Testis (tissue), 2 donors: ENCODE measurements at regions not wholly inside any gene's neighbourhood (a gene's known extent, or its start where the extent isn't known, plus 50 kb on each side); places are given as distances from the start of the nearest gene placed in this dataset.

Source experiments
- DNase-seq: peaks from one replicate; pipeline ENCODE4 v3.0.0-alpha.2; 2019
- H3K27ac ChIP-seq, 2 donors: fragments of 200-600 bp; sonication (generic); one replicate each; pipeline ENCODE4 v1.5.1; 2019
- H3K27me3 ChIP-seq: fragments of 200-600 bp; sonication (generic); one replicate; pipeline ENCODE4 v1.5.1; 2019
- H3K36me3 ChIP-seq: fragments of 200-600 bp; sonication (generic); one replicate; pipeline ENCODE4 v1.5.1; 2017; ENCODE audit warnings: low read depth; ENCODE audit errors: missing control alignments
- H3K4me1 ChIP-seq: fragments of 200-600 bp; sonication (generic); one replicate; pipeline ENCODE4 v1.5.1; 2019
- H3K4me3 ChIP-seq, 2 donors: fragments of 200-600 bp; sonication (generic); one replicate each; pipeline ENCODE4 v1.5.1; 2017 to 2019
- H3K9me3 ChIP-seq: fragments of 200-600 bp; sonication (generic); one replicate; pipeline ENCODE4 v1.5.1; 2017
- CTCF ChIP-seq, 3 experiments: fragments of 450-650 bp in 2 of 3; fragments of 200-600 bp in 1 of 3; sonication (generic) in 1 of 3; IDR thresholded peaks; one replicate each; pipeline ENCODE4 v1.5.1; 2016 to 2019; ENCODE audit warnings: antibody characterized with exemption in 3 of 3, mild to moderate bottlenecking in 2 of 3, moderate library complexity in 1 of 3
- POLR2A ChIP-seq: fragments of 450-650 bp; IDR thresholded peaks from one replicate; pipeline ENCODE4 v1.6.1; 2017; ENCODE audit warnings: antibody characterized with exemption, mild to moderate bottlenecking, moderate library complexity
- WGBS, 2 donors: methylation state at CpG; one replicate each; pipeline ENCODE4 v1.1.5; 2018; 5-methylcytosine and 5-hydroxymethylcytosine counted together
- intact Hi-C: fragments of 100-400 bp; cut with DNase I; formaldehyde crosslinking; loops from one replicate; pipeline ENCODE4 v1.15.1; 2023; ENCODE audit warnings: low total_unique reads

DNA sequence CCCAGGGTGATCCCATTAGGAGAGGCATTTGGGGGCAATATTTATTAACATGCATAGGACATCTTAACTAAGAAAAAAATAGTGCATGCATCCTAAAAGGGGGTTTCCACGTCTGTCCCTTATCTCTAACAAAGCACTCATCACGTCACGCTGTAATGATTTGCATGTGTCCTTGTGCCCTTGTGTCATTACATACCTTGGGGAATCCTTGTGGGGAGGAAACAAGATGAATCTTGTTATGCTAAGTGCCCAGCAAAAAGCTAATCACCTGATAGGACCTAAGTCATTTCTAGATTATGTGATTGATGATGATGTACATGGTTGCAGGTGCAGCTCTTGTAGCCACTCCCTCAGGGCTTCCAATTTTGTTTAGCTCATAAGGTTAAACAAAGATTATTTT, 250.9 kb downstream of the FBXO15 start:
- WGBS, 2 donors, result 49 to 55% methylated on average over 3 of the region's 3 CpGs

DNA sequence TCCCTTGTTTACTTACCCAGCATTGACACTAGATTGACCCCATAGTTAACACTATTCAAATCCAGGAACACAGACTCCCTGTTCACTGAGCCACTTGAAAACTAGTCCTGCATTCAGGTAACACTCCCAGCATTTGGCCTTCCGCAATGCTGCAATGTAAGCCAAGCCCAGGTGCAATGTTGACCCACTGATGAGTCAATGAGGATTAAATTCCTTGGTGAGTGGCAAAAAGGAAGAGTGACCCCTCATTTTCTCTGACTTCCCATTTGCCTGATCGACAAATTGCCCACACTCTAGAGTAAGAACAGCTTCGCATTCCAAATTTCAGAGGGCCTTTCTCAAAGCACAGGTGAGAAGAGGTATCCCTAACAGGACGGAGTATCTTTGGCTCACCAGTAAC, 251.9 kb downstream of the FBXO15 start:
- 43 to 53% methylated on average over 4 of the region's 4 CpGs for WGBS, 2 donors

More for the DNA sequence above, 250.9 kb downstream of the FBXO15 start:
- intact Hi-C loops, result no loop called here
- no peaks in the 10 kb centered on the region for H3K9me3 ChIP-seq
- no peak for DNase-seq
- no peak overlapping the region for H3K27ac ChIP-seq
- H3K27me3 ChIP-seq, result no peaks in the 10 kb centered on the region
- TF ChIP-seq CTCF (IDR thresholded peaks at IDR 0.05), result no peak
- no peak overlapping the region for H3K4me3 ChIP-seq
- no peaks in the 10 kb centered on the region for H3K4me1 ChIP-seq
- H3K36me3 ChIP-seq, result no peaks in the 10 kb centered on the region

DNA sequence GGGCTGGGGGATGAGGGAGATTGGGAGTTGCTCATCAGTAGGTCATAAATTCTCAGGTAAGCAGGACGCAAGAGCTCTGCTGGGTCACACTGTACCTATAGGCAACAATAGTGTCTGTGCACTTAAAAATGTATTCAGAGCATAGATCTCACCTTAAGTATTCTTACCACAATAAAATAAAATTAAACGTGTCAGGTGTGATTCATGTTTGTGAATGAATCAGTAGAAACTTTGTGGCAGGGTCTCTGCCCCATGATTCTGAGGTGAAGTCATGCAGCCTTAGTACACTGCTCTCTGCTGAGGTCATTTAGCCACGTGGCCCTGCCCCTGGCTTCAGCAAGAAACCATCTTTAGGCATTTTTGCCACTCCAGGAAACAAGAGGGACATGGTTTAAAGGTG, 253.8 kb downstream of the FBXO15 start:
- no peak overlapping the region for H3K27ac ChIP-seq
- H3K4me3 ChIP-seq, result no peak overlapping the region
- WGBS, 2 donors, result 73 to 81% methylated on average over 3 of the region's 3 CpGs
- TF ChIP-seq CTCF (IDR thresholded peaks at IDR 0.05), result no peak
- no peak for TF ChIP-seq POLR2A
- H3K27me3 ChIP-seq, result no peaks in the 10 kb centered on the region
- no peak for DNase-seq
- H3K9me3 ChIP-seq, result no peaks in the 10 kb centered on the region
- H3K4me1 ChIP-seq, result no peaks in the 10 kb centered on the region
- intact Hi-C loops, result no loop called here
- H3K36me3 ChIP-seq, result no peaks in the 10 kb centered on the region

More for the DNA sequence above, 251.9 kb downstream of the FBXO15 start:
- intact Hi-C loops, result no loop called here
- Histone ChIP-seq H3K27me3 (no peaks in the 10 kb centered on the region), H3K27ac (no peak overlapping the region), H3K4me3 (no peak overlapping the region), H3K36me3 (no peaks in the 10 kb centered on the region), H3K4me1 (no peaks in the 10 kb centered on the region), H3K9me3 (no peaks in the 10 kb centered on the region)
- no peak for DNase-seq
- no peak for TF ChIP-seq CTCF (IDR thresholded peaks at IDR 0.05)
- TF ChIP-seq POLR2A, result no peak

- intact Hi-C loops, result no loop called here
- Histone ChIP-seq H3K27me3 (no peaks in the 10 kb centered on the region), H3K27ac (no peak overlapping the region), H3K9me3 (no peaks in the 10 kb centered on the region), H3K36me3 (no peaks in the 10 kb centered on the region), H3K4me3 (no peak overlapping the region), H3K4me1 (no peaks in the 10 kb centered on the region)
- DNase-seq, result no peak
- TF ChIP-seq POLR2A (no peak), CTCF (IDR thresholded peaks at IDR 0.05) (no peak)
- 52 to 53% methylated on average over 20 of the region's 20 CpGs for WGBS, 2 donors
Measured at GRCh38 chr18:73891572-73892421, 255.8 kb downstream of the FBXO15 start.

DNA sequence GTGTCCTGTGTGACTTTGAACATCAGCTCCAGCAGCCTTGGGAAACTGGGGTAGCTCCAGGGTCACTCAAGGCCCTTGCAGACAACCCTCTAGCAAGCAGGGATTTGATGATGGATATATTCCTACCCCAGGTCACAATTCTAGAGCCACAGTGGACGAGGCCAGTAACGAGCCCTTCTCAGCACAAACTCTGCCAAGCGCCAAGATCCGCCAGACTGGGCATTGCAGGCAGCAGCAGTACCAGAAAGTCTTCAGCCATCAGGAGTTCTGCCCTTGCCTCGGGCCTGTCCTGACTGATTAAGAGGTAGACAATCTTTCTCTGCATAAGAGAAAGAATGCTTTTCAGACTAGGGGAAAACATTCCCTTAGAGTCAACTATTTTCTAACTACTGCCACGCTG, 259.1 kb downstream of the FBXO15 start:
- intact Hi-C loops, result no loop called here
- no peak overlapping the region for H3K27ac ChIP-seq
- DNase-seq, result no peak
- no peaks in the 10 kb centered on the region for H3K27me3 ChIP-seq
- WGBS, 2 donors, result 88 to 90% methylated on average over 6 of the region's 6 CpGs
- no peaks in the 10 kb centered on the region for H3K36me3 ChIP-seq
- no peak for TF ChIP-seq POLR2A
- TF ChIP-seq CTCF (IDR thresholded peaks at IDR 0.05), result no peak
- no peak overlapping the region for H3K4me3 ChIP-seq
- H3K9me3 ChIP-seq, result no peaks in the 10 kb centered on the region
- H3K4me1 ChIP-seq, result no peaks in the 10 kb centered on the region
